GM19397 (cell line): ENCODE measurements at regions not wholly inside any gene's neighbourhood (a gene's known extent, or its start where the extent isn't known, plus 50 kb on each side); places are given as distances from the start of the nearest gene placed in this dataset.
"Not testable (repeated sequence)": the region's sequence is repeated elsewhere in the genome, so short reads cannot be mapped to it uniquely, and the experiment has no call there.

Experiments used
- ATAC-seq: cut with Tn5 transposase; IDR thresholded peaks from one replicate; pipeline ENCODE4 v1.9.1; 2021; ENCODE audit warnings: mild to moderate bottlenecking, moderate library complexity; ENCODE audit not compliant: unreplicated experiment

GRCh38 chr5:58207076-58207475 is 252.8 kb downstream of the PLK2 start:
- ATAC-seq: no peak

- no peak for ATAC-seq
Measured at GRCh38 chr5:58204966-58205365, 254.9 kb downstream of the PLK2 start.

- ATAC-seq: no peak
Measured at GRCh38 chr5:58202941-58203444, 256.9 kb downstream of the PLK2 start.

- no peak for ATAC-seq
Measured at GRCh38 chr5:58201922-58202648, 257.8 kb downstream of the PLK2 start.

- no peak for ATAC-seq
Measured at GRCh38 chr5:58200451-58200850, 259.4 kb downstream of the PLK2 start.

- ATAC-seq: no peak
Measured at GRCh38 chr5:58199087-58199486, 260.8 kb downstream of the PLK2 start.

- ATAC-seq: no peak
Measured at GRCh38 chr5:58198330-58198729, 261.6 kb downstream of the PLK2 start.

- ATAC-seq: no peak
Measured at GRCh38 chr5:58197875-58198274, 262.0 kb downstream of the PLK2 start.

- ATAC-seq: no peak
Measured at GRCh38 chr5:58191443-58191842, 268.4 kb downstream of the PLK2 start.

- no peak for ATAC-seq
Measured at GRCh38 chr5:58188262-58188651, 271.6 kb downstream of the PLK2 start.

GRCh38 chr5:58187432-58188261 is 272.2 kb downstream of the PLK2 start:
- no peak for ATAC-seq

GRCh38 chr5:58185801-58186200 is 274.1 kb downstream of the PLK2 start:
- ATAC-seq: no peak

- ATAC-seq: no peak
Measured at GRCh38 chr5:58185397-58185796, 274.5 kb downstream of the PLK2 start.

GRCh38 chr5:58184910-58185309 is 275.0 kb downstream of the PLK2 start:
- no peak for ATAC-seq

GRCh38 chr5:58183786-58184085 is 276.1 kb downstream of the PLK2 start:
- ATAC-seq: no peak

GRCh38 chr5:58183078-58183785 is 276.7 kb downstream of the PLK2 start:
- ATAC-seq: no peak

GRCh38 chr5:58182287-58182841 is 277.5 kb downstream of the PLK2 start:
- no peak for ATAC-seq

GRCh38 chr5:58181578-58182286 is 278.2 kb downstream of the PLK2 start:
- ATAC-seq: no peak

- no peak for ATAC-seq
Measured at GRCh38 chr5:58172946-58173345, 286.9 kb downstream of the PLK2 start.

- no peak for ATAC-seq
Measured at GRCh38 chr5:58165152-58165551, 294.7 kb downstream of the PLK2 start.

GRCh38 chr5:58161889-58162288 is 298.0 kb downstream of the PLK2 start:
- not testable (repeated sequence) for ATAC-seq
